GM20431 (cell line): ENCODE measurements at regions not wholly inside any gene's neighbourhood (a gene's known extent, or its start where the extent isn't known, plus 50 kb on each side); places are given as distances from the start of the nearest gene placed in this dataset.

Experiments used
- in situ Hi-C: fragments of 300-500 bp; cut with MseI, MboI; formaldehyde crosslinking; loops from one replicate; pipeline ENCODE4 v1.15.0; 2020; ENCODE audit warnings: low sequenced_read_pairs; ENCODE audit not compliant: unreplicated experiment

- in situ Hi-C loops: no loop called here
These were observed 178.7 kb downstream of the BMP7 start for GRCh38 chr20:57087705-57088104.

- in situ Hi-C loops: no loop called here
These were observed 178.0 kb downstream of the BMP7 start for GRCh38 chr20:57088436-57088835.

- in situ Hi-C loops: no loop called here
These were observed 176.7 kb downstream of the BMP7 start for GRCh38 chr20:57089699-57090144.

- in situ Hi-C loops: no loop called here
These were observed 175.6 kb downstream of the BMP7 start for GRCh38 chr20:57090590-57091560.

GRCh38 chr20:57091748-57092111, 174.7 kb downstream of the BMP7 start:
- in situ Hi-C loops: no loop called here

GRCh38 chr20:57092112-57092899, 174.1 kb downstream of the BMP7 start:
- in situ Hi-C loops: no loop called here

GRCh38 chr20:57092900-57093530, 173.4 kb downstream of the BMP7 start:
- in situ Hi-C loops: no loop called here

GRCh38 chr20:57093766-57094165, 172.7 kb downstream of the BMP7 start:
- in situ Hi-C loops: no loop called here

- in situ Hi-C loops: no loop called here
These were observed 172.1 kb downstream of the BMP7 start for GRCh38 chr20:57094252-57094891.

GRCh38 chr20:57094991-57095390, 171.4 kb downstream of the BMP7 start:
- in situ Hi-C loops: loop anchor here (5.0 kb wide), 1 partner anchor 237 kb away; no protein-coding TSS in a partner anchor

- in situ Hi-C loops: loop anchor here (5.0 kb wide), 1 partner anchor 237 kb away; no protein-coding TSS in a partner anchor
These were observed 171.0 kb downstream of the BMP7 start for GRCh38 chr20:57095426-57095825.

GRCh38 chr20:57097245-57097915, 169.1 kb downstream of the BMP7 start:
- in situ Hi-C loops: loop anchor here (5.0 kb wide), 1 partner anchor 235 kb away; no protein-coding TSS in a partner anchor

GRCh38 chr20:57102160-57102559, 164.3 kb downstream of the BMP7 start:
- in situ Hi-C loops: no loop called here

GRCh38 chr20:57102566-57102965, 163.9 kb downstream of the BMP7 start:
- in situ Hi-C loops: no loop called here

- in situ Hi-C loops: no loop called here
These were observed 163.2 kb downstream of the BMP7 start for GRCh38 chr20:57103146-57103800.

- in situ Hi-C loops: no loop called here
These were observed 162.3 kb downstream of the BMP7 start for GRCh38 chr20:57104113-57104512.

GRCh38 chr20:57104651-57105204, 161.7 kb downstream of the BMP7 start:
- in situ Hi-C loops: no loop called here

- in situ Hi-C loops: no loop called here
These were observed 160.3 kb downstream of the BMP7 start for GRCh38 chr20:57106030-57106682.
